Astrocyte (in vitro differentiated cells and primary cell): ENCODE measurements at regions not wholly inside any gene's neighbourhood (a gene's known extent, or its start where the extent isn't known, plus 50 kb on each side); places are given as distances from the start of the nearest gene placed in this dataset.

Experiments used
- DNase-seq: peaks from one replicate; pipeline ENCODE4 v3.0.0-alpha.2; 2010; ENCODE audit warnings: low read depth
- FAIRE-seq: peaks from 2 replicates; lab custom pipeline; 2011; peaks lifted over from hg19 to GRCh38; lab: Jason Lieb, UNC
- H2AFZ ChIP-seq: 2 replicates; pipeline ENCODE4 v1.6.0; 2012; ENCODE audit warnings: low read depth, low read length, inconsistent platforms
- H3K27ac ChIP-seq: 2 replicates; pipeline ENCODE4 v1.5.1; 2011; ENCODE audit warnings: low read depth, low read length, inconsistent platforms
- H3K27me3 ChIP-seq: 2 replicates; pipeline ENCODE4 v1.6.0; 2011; ENCODE audit warnings: low read length, inconsistent platforms; ENCODE audit not compliant: insufficient read depth
- H3K36me3 ChIP-seq: 2 replicates; pipeline ENCODE4 v1.5.1; 2011; ENCODE audit warnings: low read length, inconsistent platforms; ENCODE audit not compliant: insufficient read depth
- H3K4me1 ChIP-seq: 2 replicates; pipeline ENCODE4 v1.5.1; 2011; ENCODE audit warnings: low read length, inconsistent platforms; ENCODE audit not compliant: insufficient read depth
- H3K4me2 ChIP-seq: 2 replicates; pipeline ENCODE4 v1.6.0; 2012; ENCODE audit warnings: low read length, inconsistent platforms
- H3K4me3 ChIP-seq: 2 replicates; pipeline ENCODE4 v1.5.1; 2011; ENCODE audit warnings: low read depth, mild to moderate bottlenecking, low read length, inconsistent platforms; ENCODE audit not compliant: insufficient read depth
- H3K79me2 ChIP-seq: 2 replicates; pipeline ENCODE4 v1.6.0; 2012; ENCODE audit warnings: mild to moderate bottlenecking, low read length, inconsistent platforms; ENCODE audit not compliant: insufficient read depth
- H3K9ac ChIP-seq: 2 replicates; pipeline ENCODE4 v1.6.0; 2012; ENCODE audit warnings: mild to moderate bottlenecking, low read length, inconsistent platforms
- H3K9me3 ChIP-seq: 2 replicates; pipeline ENCODE4 v1.5.1; 2012; ENCODE audit warnings: low read depth, mild to moderate bottlenecking, low read length, inconsistent platforms; ENCODE audit not compliant: insufficient read depth
- H4K20me1 ChIP-seq: 2 replicates; pipeline ENCODE4 v1.6.0; 2012; ENCODE audit warnings: low read length, inconsistent platforms; ENCODE audit not compliant: insufficient read depth
- H3K27ac Mint-ChIP-seq: one replicate; pipeline ENCODE4 v1.8.0; 2021; ENCODE audit warnings: mild to moderate bottlenecking, mixed read lengths; ENCODE audit not compliant: unreplicated experiment
- H3K27me3 Mint-ChIP-seq: one replicate; pipeline ENCODE4 v1.8.0; 2021; ENCODE audit warnings: low read depth, mixed read lengths; ENCODE audit not compliant: unreplicated experiment
- H3K36me3 Mint-ChIP-seq: one replicate; pipeline ENCODE4 v1.8.0; 2021; ENCODE audit warnings: low read depth, mixed read lengths; ENCODE audit not compliant: unreplicated experiment
- H3K4me1 Mint-ChIP-seq: one replicate; pipeline ENCODE4 v1.8.0; 2021; ENCODE audit warnings: low read depth, mixed read lengths; ENCODE audit not compliant: unreplicated experiment
- H3K4me3 Mint-ChIP-seq: one replicate; pipeline ENCODE4 v1.8.0; 2021; ENCODE audit warnings: mild to moderate bottlenecking, moderate library complexity, mixed read lengths; ENCODE audit not compliant: unreplicated experiment
- H3K9me3 Mint-ChIP-seq: one replicate; pipeline ENCODE4 v1.8.0; 2021; ENCODE audit warnings: mild to moderate bottlenecking, mixed read lengths; ENCODE audit not compliant: unreplicated experiment
- EZH2 ChIP-seq: IDR thresholded peaks from 2 replicates; pipeline ENCODE4 v1.6.1; 2012; ENCODE audit warnings: mild to moderate bottlenecking, low read length, inconsistent platforms; ENCODE audit not compliant: insufficient read depth
- TF ChIP-seq, protein P1 (sequence below): IDR thresholded peaks from 2 replicates; pipeline ENCODE4 v1.5.1; 2011; ENCODE audit warnings: low read depth, mild to moderate bottlenecking, inconsistent platforms, low read length, moderate library complexity; ENCODE audit not compliant: insufficient read depth

DNA sequence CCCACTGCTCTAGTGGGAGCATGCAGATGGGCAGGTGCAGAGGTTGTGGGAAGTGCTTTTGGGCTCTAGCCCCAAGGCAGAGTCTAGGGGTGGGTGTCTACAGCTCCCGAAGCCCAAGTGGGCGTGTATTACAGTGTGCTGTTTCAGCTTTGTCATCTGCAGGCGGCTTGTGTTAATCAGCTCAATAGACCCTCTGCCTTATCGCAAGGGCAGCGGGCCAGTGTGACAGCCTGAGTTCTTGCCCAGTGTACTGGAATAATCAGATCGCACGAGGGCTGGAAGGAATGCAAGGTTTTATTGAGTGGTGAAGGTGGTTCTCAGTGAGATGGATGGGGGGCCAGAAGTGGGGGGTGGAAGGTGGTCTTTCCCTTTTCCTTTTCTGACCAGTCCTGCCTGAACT, 529.4 kb upstream of the AMOT start:
- Mint-ChIP-seq H3K4me1 (no peaks in the 10 kb centered on the region), H3K27me3 (no peaks in the 10 kb centered on the region), H3K27ac (no peak overlapping the region), H3K4me3 (no peak overlapping the region), H3K36me3 (no peaks in the 10 kb centered on the region), H3K9me3 (no peaks in the 10 kb centered on the region)
- no peak for TF ChIP-seq EZH2
- TF ChIP-seq, protein P1, sequence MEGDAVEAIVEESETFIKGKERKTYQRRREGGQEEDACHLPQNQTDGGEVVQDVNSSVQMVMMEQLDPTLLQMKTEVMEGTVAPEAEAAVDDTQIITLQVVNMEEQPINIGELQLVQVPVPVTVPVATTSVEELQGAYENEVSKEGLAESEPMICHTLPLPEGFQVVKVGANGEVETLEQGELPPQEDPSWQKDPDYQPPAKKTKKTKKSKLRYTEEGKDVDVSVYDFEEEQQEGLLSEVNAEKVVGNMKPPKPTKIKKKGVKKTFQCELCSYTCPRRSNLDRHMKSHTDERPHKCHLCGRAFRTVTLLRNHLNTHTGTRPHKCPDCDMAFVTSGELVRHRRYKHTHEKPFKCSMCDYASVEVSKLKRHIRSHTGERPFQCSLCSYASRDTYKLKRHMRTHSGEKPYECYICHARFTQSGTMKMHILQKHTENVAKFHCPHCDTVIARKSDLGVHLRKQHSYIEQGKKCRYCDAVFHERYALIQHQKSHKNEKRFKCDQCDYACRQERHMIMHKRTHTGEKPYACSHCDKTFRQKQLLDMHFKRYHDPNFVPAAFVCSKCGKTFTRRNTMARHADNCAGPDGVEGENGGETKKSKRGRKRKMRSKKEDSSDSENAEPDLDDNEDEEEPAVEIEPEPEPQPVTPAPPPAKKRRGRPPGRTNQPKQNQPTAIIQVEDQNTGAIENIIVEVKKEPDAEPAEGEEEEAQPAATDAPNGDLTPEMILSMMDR, result no peak
- no peaks in the 10 kb centered on the region for H3K79me2 ChIP-seq
- no peak overlapping the region for H3K9ac ChIP-seq
- H3K4me2 ChIP-seq, result no peak overlapping the region
- no peak overlapping the region for H3K27ac ChIP-seq
- H3K36me3 ChIP-seq, result no peaks in the 10 kb centered on the region
- H3K4me1 ChIP-seq, result no peaks in the 10 kb centered on the region
- no peaks in the 10 kb centered on the region for H3K27me3 ChIP-seq
- no peaks in the 10 kb centered on the region for H4K20me1 ChIP-seq
- no peak overlapping the region for H2AFZ ChIP-seq
- H3K9me3 ChIP-seq, result no peaks in the 10 kb centered on the region
- DNase-seq (no peak), FAIRE-seq (no peak)
- H3K4me3 ChIP-seq, result no peak overlapping the region

DNA sequence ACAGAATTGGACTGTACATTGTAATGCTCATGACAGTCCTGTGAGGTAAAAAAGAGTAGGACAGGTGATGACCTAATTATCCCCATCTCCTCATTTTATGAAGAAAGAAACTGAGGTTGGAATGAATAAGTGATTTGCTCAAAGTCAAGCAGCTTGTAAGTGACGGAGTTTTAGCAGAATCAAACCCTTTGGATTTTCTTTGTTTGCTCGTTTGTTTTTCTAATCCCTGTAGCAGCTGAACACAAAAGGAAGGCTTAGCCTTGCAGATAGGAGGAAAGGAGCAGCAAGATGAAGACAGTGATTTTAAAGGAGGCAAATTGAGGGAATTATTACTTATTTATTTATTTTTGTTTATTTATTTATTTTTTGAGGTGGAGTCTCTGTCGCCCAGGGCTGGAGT, 528.4 kb upstream of the AMOT start:
- H3K36me3 ChIP-seq, result no peaks in the 10 kb centered on the region
- H3K9me3 ChIP-seq, result no peaks in the 10 kb centered on the region
- Mint-ChIP-seq H3K27me3 (no peaks in the 10 kb centered on the region), H3K4me1 (no peaks in the 10 kb centered on the region), H3K4me3 (no peak overlapping the region), H3K9me3 (no peaks in the 10 kb centered on the region), H3K27ac (no peak overlapping the region), H3K36me3 (no peaks in the 10 kb centered on the region)
- H2AFZ ChIP-seq, result no peak overlapping the region
- no peaks in the 10 kb centered on the region for H3K27me3 ChIP-seq
- no peak overlapping the region for H3K27ac ChIP-seq
- no peak for TF ChIP-seq EZH2
- TF ChIP-seq, protein P1, result no peak
- H4K20me1 ChIP-seq, result no peaks in the 10 kb centered on the region
- DNase-seq, result no peak
- H3K79me2 ChIP-seq, result no peaks in the 10 kb centered on the region
- no peak for FAIRE-seq
- H3K4me1 ChIP-seq, result no peaks in the 10 kb centered on the region
- H3K9ac ChIP-seq, result no peak overlapping the region
- H3K4me3 ChIP-seq, result no peak overlapping the region
- H3K4me2 ChIP-seq, result no peak overlapping the region

DNA sequence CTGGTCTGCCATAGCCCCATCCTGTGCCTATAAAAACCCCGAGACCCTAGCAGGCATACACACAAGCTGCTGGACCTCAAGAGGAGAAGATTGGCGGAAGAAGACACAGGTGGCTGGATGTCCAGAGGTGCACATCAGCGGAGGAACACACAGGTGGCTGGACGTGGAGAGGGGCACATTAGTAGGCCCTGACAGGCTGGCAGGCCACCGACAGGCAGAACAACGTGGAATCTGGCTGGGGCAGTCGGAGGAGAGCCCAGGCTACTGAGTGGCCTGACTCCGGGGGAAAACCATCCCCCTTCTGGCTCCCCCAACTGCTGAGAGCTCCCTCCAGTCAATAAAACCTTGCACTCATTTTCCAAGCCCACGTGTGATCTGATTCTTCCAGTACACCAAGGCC, 512.5 kb upstream of the AMOT start:
- no peak overlapping the region for H3K4me2 ChIP-seq
- no peak overlapping the region for H3K27ac ChIP-seq
- H3K4me3 ChIP-seq, result no peak overlapping the region
- H3K36me3 Mint-ChIP-seq, result no peaks in the 10 kb centered on the region
- no peaks in the 10 kb centered on the region for H3K27me3 Mint-ChIP-seq
- H2AFZ ChIP-seq, result no peak overlapping the region
- no peak overlapping the region for H3K27ac Mint-ChIP-seq
- H3K9me3 ChIP-seq, result no peaks in the 10 kb centered on the region
- TF ChIP-seq EZH2, result no peak
- TF ChIP-seq, protein P1, result no peak
- no peaks in the 10 kb centered on the region for H3K9me3 Mint-ChIP-seq
- H3K36me3 ChIP-seq, result no peaks in the 10 kb centered on the region
- H3K9ac ChIP-seq, result no peak overlapping the region
- H3K4me1 Mint-ChIP-seq, result no peaks in the 10 kb centered on the region
- no peaks in the 10 kb centered on the region for H4K20me1 ChIP-seq
- DNase-seq, result no peak
- H3K27me3 ChIP-seq, result no peaks in the 10 kb centered on the region
- no peak for FAIRE-seq
- H3K79me2 ChIP-seq, result no peaks in the 10 kb centered on the region
- no peak overlapping the region for H3K4me3 Mint-ChIP-seq
- no peaks in the 10 kb centered on the region for H3K4me1 ChIP-seq
